ENCODE measurements at regions not wholly inside any gene's neighbourhood (a gene's known extent, or its start where the extent isn't known, plus 50 kb on each side); places are given as distances from the start of the nearest gene placed in this dataset.

DNA sequence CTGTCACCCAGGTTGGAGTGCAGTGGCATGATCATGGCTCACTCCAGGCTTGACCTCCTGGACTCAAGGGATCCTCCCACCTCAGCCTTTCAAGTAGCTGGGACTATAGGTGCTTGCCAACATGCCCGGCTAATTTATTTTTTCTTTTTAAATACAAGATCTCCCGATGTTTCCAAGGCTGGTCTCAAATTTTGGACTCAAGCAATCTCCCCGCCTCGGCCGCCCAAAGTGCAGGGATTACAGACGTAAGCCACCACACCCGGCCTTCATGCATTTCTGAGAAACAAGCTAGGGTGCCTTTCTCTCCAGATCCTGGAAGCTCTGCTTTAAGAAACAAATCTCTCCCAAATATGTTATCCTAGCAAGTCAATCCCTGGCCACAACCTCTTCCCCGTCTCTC is 234.1 kb downstream of the FBXO15 start:
- no peak for DNase-seq

DNA sequence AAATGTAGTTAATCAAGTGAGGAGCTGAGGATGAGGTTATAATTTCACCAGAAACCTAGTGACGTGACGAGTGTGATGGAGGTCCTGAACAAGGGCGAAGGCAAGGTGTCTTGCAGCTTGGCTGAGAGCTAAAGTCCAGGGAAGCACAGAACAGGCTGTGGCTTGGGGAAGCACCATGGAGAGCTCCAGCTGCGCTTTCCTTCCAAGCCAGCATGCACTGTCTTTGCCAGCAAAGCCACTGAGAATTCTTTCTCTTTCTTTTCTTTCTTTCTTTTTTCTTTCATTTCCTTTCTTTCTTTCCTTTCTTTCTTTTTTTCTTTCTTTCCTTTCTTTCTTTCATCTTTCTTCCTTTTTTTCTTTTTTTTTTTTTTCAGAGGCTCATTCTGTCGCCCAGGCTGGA is 239.3 kb downstream of the FBXO15 start:
- no peak for DNase-seq

DNA sequence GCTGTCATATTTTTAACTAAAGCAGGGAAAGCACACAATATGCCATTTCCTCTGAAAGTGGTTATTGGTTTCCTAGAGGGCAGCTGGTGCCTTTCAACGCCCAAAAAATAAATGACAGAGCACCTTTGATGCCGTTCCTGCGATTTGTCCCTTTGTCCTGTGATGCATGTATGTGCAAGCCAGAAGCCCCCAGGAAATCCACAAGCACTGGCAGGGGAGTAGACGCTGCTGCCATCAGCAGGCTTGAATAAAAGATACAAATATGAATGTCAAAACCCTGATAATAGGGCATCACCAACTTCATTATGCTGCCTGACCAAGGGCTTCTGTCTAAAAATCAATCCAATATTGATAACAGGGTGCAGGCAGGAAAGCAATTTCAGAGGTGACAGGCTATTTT is 246.1 kb downstream of the FBXO15 start:
- no peak for DNase-seq

DNA sequence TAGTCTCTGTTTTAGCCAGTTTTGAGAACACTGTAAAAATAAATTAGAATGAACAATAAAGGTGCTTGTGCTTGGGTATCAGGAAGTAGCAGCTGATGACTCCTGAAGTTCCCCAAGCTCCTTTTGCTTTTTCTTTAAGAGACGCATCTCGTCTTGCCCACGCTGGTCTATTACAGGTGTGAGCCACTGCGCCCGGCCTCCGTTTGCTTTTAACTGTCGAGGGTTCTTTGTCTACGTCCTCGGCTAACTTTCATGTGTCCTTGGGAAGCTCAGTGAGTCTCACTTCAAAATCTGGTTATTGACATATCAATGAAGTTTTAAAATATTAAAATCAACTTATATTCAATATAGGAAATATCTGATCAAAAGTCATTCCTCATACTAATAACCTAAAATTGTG is 246.5 kb downstream of the FBXO15 start:
- no peak for DNase-seq

DNA sequence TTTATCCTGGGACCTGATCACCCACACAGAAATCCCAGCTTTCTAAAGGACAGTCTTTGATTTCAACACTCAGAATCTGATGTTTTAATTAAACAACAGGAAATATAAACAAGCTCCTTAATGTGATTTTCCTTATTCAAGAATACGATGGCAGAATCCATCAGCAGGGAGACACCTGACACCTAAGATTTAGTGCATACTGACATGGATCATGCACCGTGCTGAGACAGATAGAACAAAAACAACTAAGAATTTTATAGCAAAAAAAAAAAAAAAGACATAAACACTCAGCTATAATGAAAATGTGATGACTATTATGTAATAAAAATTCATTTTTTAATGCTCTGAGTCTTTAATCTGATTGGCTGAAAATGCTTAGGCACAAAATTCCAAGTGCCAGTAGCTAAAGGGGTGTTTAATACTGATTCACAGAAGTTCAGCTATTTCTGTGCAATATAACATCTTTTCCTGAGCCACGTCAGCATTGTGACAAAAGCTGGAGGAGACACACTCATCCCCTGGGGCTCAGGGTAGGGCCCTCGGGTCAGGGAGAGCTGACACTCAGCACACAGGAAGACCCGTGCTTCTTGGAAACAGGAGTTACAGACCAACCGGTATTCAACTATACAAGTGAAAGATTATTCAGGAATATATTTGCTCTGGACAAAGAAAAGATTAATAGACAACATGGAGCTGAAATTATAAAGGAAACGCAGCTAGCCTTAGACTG is 247.4 kb downstream of the FBXO15 start:
- no peak for DNase-seq

DNA sequence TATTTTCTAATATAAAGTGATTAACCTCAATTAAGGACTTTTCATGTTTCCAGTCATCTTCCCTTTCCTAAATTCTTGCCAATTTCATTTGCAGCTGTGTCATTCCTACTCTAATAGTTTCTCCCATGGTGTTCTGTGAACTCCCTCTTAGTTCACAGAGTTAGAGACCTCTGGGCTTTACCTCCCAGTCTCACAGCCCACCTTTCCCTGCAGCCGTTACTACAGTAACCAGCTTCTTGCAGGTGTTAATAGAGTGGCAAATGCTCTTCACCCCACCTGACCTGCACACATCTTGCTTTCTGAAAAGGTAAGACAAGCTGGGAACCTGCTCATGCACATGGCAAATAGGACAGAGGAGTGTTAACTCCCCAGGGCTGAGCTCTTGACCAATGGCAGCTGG is 250.1 kb downstream of the FBXO15 start:
- DNase-seq = no peak

DNA sequence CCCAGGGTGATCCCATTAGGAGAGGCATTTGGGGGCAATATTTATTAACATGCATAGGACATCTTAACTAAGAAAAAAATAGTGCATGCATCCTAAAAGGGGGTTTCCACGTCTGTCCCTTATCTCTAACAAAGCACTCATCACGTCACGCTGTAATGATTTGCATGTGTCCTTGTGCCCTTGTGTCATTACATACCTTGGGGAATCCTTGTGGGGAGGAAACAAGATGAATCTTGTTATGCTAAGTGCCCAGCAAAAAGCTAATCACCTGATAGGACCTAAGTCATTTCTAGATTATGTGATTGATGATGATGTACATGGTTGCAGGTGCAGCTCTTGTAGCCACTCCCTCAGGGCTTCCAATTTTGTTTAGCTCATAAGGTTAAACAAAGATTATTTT is 250.9 kb downstream of the FBXO15 start:
- no peak for DNase-seq

DNA sequence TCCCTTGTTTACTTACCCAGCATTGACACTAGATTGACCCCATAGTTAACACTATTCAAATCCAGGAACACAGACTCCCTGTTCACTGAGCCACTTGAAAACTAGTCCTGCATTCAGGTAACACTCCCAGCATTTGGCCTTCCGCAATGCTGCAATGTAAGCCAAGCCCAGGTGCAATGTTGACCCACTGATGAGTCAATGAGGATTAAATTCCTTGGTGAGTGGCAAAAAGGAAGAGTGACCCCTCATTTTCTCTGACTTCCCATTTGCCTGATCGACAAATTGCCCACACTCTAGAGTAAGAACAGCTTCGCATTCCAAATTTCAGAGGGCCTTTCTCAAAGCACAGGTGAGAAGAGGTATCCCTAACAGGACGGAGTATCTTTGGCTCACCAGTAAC is 251.9 kb downstream of the FBXO15 start:
- no peak for DNase-seq

DNA sequence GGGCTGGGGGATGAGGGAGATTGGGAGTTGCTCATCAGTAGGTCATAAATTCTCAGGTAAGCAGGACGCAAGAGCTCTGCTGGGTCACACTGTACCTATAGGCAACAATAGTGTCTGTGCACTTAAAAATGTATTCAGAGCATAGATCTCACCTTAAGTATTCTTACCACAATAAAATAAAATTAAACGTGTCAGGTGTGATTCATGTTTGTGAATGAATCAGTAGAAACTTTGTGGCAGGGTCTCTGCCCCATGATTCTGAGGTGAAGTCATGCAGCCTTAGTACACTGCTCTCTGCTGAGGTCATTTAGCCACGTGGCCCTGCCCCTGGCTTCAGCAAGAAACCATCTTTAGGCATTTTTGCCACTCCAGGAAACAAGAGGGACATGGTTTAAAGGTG is 253.8 kb downstream of the FBXO15 start:
- peak; percentile 26 for DNase-seq

DNA sequence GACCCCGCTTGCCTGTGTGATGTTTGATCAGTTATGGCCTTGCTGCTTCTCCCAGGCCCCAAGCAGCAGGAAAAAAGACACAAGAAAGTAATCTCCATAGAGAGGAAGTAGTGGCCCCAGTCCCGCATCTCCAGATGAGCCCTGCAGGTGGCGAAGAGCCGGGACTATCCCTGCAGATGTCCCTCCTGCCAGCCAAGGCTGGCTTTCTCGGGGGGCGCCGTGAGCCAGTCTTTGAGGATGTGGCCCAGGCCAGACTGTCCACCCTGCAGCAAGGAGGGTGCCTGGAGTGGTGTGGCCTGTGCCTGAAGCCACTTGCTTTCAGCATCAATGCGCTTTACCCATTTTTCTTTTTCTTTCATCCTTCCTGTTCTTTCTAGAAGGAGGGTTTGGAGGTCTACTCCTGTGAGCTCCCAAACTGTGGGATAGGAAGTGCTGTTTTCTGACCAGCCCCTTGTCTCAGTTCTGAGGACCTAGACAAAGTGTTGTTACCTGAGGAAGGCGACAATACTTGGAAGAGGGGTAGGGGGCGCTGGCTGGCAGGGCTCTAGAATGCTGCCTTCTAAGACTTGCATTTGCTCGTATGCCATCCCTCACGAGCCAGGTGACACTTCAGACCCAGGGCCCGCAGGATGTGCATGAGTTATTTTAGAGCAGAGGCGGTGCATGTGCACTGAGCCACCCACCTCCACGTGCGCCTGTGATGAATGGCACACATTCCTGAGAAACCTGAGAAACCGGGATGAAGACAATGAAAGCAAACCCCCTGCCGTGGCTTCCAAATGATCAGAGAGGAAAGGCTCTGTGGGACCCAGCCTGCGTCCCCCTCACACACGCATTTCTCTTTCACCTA is 255.8 kb downstream of the FBXO15 start:
- DNase-seq = no peak

DNA sequence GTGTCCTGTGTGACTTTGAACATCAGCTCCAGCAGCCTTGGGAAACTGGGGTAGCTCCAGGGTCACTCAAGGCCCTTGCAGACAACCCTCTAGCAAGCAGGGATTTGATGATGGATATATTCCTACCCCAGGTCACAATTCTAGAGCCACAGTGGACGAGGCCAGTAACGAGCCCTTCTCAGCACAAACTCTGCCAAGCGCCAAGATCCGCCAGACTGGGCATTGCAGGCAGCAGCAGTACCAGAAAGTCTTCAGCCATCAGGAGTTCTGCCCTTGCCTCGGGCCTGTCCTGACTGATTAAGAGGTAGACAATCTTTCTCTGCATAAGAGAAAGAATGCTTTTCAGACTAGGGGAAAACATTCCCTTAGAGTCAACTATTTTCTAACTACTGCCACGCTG is 259.1 kb downstream of the FBXO15 start:
- DNase-seq = no peak

DNA sequence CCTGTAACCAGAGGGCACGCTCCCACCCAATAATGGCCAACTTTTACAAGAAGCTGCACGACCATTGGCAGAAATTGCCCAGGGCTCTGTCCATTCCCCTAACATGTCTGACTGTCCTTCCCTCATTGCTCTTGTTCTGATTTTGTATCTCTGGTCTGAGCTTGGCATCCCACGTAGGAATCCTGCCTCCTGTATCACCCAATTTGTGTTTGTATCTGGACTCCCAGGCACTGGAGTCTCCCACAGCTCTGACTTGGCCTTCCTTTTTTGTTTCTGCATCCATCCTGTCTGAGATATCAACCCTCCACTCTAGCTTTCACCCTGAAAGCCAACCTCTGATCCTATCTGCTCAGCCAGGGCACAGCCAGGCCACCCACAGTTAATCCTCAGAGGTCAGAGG is 259.8 kb downstream of the FBXO15 start:
- no peak for DNase-seq

DNA sequence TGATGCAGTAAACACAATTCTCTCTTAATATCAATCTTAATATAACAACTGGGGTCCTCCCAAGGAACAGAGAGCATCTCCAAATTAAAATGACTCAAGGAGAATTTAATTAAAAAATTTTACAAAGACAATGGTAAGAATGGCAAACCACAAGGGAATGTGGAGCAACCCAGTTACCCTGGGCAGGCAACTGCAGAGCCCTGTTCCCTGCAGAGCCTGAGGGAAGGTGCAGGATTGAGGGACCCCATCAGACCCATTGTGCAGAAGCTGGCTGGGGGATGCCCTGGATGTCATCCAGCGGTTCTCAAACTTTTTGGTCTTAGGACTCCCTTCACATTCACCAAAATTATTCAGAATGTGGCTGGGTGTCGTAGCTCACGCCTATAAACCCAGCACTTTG is 262.8 kb downstream of the FBXO15 start:
- DNase-seq = no peak

DNA sequence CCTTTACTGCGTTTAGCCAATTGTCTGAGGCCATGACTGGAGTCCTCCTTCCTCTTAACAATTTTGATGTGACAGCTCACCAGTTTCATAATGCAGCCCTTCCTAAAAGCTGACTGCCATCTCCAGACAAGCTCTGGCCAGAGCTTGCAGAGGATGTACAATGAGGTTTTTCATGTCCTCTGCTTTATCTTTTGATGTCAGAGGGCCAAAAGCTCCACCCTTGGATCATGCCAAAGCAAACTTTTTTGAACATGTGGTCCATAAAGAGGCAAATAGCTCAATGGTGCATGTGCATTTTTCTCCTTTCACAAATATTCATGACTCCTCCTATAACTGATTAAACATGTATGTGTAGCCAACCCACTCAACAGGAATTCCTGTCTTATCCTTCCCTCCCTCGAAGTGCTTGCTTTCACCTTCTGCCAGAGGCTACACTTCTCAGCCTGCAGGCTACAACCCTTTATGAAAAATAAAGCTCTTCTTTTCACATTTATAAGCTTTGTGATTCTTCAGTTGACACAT is 266.2 kb downstream of the FBXO15 start:
- DNase-seq = no peak

DNA sequence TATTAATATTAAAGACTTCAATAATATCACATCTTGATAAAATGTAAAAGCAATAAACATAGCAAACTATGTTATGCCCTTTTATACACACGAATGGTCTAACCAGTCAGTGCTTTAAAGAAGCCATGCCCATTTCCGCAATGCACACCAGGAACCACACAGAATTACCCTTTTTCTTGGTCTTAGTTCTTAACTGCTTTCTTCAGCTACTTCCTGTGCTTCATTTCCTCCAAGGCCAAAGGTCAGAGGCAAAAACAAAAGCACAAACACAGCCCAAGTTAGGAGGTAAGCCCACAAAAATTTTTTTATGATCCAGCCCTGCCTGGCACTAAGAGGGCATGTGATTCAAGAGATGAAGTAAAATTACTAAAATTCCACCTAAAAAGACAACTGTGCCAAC is 267.2 kb downstream of the FBXO15 start:
- no peak for DNase-seq

DNA sequence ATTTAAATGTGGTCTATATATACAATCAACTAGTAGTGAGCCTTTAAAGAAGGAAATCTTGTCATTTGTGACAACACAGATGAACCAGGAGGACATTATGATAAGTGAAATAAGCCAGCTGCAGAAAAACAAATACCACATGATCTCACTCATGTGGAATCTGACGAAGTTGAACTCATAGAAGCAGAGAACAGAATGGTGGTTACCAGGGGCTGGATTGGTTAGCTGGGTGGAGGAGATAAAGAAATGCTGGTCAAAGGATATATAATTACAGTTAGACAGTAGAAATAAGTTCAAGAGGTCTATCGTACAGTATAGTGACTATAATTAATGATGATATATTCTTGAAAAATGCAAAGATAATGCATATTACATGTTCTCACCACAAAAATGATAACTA is 267.9 kb downstream of the FBXO15 start:
- DNase-seq = no peak

DNA sequence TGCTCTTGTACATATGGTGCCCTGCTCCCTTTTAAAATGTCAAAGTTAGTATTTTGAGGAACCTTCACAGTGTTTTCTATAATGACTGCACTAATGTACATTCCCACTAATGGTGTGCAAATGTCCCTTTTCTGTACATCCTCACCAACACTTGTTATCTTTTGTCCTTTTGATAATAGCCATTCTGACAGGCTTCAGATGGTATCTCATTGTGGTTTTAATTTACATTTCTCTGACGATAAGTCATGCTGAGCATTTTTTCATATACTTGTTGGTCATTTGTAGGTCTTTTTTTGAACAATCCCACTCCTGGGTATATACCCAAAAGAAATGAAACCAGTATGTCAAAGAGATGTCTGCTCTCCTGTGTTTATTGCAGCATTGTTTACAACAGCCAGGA is 268.3 kb downstream of the FBXO15 start:
- DNase-seq = no peak

DNA sequence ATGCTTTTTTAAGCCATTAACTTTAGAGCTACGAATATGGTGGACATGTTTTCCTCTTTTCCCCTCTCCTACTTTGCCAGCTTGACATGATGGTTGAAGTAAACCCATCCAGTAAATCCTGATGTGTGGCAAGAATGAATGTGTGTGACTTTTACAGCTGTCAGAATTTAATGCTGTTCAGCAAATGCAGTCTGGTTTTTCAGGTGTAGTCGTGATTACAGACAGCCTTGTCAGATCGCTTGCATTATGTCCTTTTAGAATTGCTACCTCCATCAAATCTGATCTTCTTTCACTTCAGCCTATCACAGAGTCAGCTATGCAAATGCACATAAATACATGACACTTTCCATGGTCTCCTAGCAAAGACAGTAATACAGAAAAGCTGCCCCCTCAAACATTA is 278.5 kb downstream of the FBXO15 start:
- no peak for DNase-seq

DNA sequence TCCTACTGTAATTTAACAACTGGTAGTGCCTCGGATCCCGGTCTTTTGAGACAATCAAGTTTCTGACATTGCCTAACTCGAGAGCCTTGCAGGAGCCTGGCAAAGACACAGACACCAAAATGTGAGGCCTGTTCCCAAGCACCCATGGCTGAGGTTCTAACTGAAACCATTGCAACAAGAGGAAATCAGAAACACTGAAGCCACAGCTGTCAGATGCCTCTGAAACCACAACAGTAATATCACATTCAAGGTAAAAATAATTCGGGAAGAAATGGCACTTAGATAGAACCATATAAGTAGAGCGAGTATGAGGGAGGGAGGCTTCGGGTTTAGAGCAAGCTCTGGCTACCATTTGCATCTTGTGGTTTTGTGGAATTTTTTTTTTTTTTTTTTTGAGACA is 285.9 kb downstream of the FBXO15 start:
- no peak for DNase-seq

DNA sequence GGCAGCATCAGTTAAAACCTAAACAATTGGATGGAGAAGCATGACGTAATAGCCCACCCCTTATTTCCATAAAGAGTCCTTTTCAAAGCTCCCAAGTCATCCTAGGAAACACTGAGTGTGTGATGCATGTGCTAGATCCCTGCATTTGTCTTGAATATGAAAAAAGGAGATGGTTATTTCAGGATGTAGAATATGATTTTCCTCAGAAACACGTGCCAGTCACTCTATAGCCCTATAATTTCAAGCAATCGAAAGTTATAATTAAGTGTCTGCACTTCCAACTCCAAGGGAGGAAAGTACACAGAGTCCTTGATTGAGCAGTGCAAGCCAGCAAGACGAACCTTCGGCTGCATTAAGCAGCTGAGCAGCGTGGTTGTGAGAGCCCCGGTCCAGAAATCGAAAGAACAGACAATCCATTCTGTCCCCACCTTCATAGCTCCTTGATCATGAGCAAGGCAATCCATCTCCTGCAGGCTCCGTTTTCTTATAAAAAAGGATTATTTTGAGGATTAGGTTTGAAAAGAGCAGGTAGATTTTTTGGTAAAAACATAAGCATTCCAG is 287.7 kb downstream of the FBXO15 start:
- no peak for DNase-seq

DNA sequence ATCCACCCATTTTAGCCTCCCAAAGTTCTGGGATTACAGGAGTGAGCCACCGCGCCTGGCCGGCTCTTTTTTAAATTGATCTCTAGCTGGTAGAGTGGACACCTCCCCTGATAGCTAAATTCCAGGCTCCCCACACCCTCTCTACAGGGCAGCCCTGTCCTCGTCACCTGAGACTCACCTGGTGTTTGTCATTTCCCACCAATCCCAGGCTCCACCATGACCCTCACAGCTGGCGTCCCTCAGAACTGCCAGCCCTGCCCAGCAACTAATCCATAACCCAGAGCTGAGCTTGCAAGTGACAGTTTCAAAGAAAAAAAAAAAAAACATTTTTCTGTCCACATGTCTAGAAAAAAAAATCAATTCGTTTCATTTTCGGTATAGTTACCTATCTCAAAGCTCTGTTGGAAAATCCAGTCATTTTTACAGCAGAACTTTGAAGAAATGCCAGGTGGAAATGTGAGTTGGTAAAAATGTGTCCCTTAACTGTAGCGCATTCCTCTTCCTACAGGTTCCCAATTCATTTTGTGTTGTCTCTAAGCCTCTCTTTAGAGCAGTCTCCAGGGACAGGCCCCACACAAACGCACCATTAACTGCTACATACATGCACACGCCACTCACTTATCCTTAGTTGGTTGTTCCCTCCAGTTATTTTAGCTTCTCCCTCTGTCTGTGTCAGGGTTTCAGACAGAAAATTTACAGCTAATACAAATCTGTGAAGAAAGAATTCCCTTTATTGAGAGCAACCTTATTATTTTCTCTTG is 294.7 kb downstream of the FBXO15 start:
- DNase-seq = no peak

DNA sequence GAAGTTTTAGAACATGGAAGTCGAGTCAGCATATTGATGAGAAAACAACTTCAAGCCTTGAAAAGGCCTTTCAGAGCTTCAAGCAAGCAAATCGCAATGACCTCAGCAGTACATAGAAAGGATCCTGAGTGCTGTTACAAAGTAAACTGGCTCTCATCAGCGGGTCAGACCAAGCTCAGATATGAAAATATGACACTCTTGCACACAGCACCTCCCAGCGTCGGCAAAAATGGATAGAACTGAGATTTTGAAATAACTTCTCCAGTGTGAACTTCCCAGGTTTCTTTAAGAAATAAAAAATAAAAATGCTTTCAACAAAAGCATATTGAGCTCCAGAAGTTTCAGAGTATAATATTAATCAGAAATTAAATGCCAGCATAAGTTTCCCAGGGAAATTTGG is 296.9 kb downstream of the FBXO15 start:
- no peak for DNase-seq

DNA sequence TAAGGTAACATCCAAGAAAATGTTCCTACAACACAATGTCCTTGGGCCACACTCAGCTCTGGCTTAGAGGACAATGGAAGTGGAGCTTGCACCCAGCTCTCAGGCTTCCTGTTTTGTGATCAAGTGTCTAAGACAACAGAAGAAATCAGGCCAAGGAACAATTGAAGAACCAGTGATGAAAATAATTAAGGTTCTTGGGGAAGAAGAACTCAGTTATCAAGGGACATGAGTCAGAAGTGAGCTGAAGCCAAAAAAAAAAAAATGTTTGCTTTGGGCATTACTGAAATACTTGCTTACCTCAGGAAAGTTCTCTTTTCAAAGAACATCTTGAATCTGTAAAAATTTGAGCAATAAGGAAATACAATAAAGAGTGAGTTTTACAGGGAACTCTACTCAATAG is 299.0 kb downstream of the FBXO15 start:
- no peak for DNase-seq

Measured in stimulated activated CD8-positive, alpha-beta memory T cell treated with anti-CD3 and anti-CD28 coated beads, Interleukin-4, amount 100 ng/mL, for 48 hours (primary cell).